NCI-H1694 (cell line): ENCODE measurements at regions not wholly inside any gene's neighbourhood (a gene's known extent, or its start where the extent isn't known, plus 50 kb on each side); places are given as distances from the start of the nearest gene placed in this dataset.
"Not testable (repeated sequence)": the region's sequence is repeated elsewhere in the genome, so short reads cannot be mapped to it uniquely, and the experiment has no call there.

Source experiments
- DNase-seq: peaks from one replicate; lab custom pipeline; 2025; lab: John Stamatoyannopoulos, UW

- no peak for DNase-seq
These were observed 79.5 kb upstream of the TSC22D2 start for GRCh38 chr3:150328654-150329040.

GRCh38 chr3:150327678-150328653 is 80.1 kb upstream of the TSC22D2 start:
- DNase-seq = no peak

- no peak for DNase-seq
These were observed 83.3 kb upstream of the TSC22D2 start for GRCh38 chr3:150324788-150325187.

DNA sequence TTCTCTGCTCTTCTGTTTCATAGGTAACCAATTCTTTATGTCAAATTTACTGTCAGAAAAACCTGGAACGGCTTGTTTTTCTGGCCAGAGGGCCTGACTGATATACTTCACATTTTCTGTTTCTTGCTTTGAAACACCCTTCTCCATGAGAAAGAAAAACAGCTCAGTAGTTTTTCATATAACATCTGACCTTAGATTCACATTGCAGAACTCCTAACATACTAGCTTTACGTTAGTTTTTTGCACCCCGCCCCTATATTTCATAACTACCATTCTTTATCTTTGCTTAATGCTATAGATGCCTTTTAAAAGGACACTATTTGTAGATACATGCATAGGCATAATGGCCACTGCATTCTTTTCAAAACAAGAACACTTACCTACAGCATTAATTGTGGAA is 83.9 kb upstream of the TSC22D2 start:
- DNase-seq = no peak

- no peak for DNase-seq
These were observed 84.3 kb upstream of the TSC22D2 start for GRCh38 chr3:150323770-150324169.

GRCh38 chr3:150323091-150323490 is 85.0 kb upstream of the TSC22D2 start:
- not testable (repeated sequence) for DNase-seq

DNA sequence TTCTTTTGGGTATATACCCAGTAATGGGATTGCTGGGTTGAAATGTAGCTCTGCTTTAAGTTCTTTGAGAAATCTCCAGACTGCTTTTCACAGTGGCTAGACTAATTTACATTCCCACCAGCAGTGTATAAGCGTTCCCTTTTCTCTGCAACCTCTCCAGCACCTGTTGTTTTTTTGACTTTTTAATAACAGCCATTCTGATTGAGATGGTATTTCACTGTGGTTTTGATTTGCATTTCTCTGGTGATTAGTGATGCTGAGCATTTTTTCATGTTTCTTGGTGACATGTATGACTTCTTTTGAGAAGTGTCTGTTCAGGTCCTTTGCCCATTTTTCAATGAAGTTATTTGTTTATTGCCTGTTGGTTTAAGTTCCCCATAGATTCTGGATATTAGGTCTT is 87.1 kb upstream of the TSC22D2 start:
- not testable (repeated sequence) for DNase-seq

DNA sequence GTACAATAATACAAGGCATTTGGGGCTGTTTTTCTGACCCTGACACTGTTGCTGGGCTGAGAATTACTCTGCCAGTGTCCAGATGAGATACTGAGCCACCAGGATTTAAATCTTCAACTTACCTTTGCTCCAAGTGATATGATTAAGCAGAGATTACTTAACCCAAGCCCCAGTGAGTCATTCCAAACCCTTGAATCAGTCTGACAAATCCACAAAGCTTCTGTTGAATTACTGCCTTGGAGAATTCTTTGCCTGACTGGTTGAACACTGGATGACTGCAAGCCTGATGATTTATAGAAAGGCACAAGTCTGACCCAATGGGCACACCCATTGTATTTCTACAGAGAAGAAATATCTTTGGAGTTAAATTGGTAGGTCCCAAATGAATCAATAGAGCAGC is 88.2 kb upstream of the TSC22D2 start:
- no peak for DNase-seq

GRCh38 chr3:150317469-150317868 is 90.6 kb upstream of the TSC22D2 start:
- DNase-seq = no peak

DNA sequence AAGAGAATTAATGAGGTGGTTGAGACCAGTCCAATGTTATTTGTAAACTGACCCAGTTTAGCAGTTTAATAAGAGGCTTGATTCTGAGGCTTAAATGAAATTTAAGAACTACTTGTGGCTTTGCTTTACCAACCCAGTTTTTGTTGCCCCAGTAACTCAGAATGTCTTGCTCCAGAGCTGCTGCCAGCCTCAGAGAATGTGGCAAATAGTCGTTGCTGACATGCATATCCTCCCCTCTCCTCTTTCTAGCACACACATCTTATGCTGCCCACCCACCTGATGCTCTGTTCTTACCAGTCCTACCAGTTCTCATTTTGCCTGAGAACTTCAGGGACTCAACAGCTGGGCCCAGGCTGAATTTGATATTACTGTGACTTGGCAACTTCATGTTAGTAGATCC is 92.4 kb upstream of the TSC22D2 start:
- no peak for DNase-seq

GRCh38 chr3:150314248-150315004 is 93.7 kb upstream of the TSC22D2 start:
- no peak for DNase-seq

GRCh38 chr3:150312018-150312657 is 96.0 kb upstream of the TSC22D2 start:
- DNase-seq = no peak

DNA sequence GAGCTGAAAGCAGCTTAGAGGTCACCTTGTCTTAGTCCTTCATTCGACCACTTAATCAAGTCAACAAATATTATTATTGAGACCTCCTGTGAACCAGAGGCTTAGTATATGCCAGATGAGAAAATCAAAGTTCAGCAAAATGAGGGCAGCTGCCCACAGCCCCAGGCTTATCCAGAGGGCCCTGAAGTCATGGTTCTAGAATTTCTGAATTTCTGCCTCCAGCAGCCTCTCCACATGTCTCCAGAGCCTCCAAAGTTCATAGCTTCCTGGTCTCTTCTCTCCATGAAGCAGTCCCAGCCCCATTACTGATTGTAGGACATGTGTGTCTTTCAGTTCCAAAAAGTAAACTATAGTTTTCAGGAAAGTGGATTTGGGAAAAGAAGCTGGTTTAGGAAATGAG is 96.9 kb upstream of the TSC22D2 start:
- no peak for DNase-seq

DNA sequence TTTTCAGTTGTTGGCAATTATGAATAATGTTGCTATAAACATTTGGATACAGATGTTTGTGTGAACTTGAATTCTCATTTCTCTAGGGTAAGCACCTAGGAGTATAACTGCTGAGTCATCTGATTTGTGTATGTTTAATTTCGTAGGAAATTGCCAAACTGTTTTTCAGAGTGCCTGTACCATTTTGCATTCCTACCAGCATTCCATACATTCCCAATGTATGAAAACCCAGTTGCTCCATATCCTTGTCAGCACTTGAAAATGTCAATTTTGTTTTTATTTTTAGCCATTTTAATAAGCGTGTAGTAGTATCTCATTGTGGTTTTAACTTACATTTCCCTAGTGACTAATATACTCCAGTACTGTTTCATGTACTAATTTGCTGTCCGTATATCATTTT is 98.5 kb upstream of the TSC22D2 start:
- DNase-seq = no peak

GRCh38 chr3:150309257-150309542 is 98.9 kb upstream of the TSC22D2 start:
- DNase-seq = no peak

DNA sequence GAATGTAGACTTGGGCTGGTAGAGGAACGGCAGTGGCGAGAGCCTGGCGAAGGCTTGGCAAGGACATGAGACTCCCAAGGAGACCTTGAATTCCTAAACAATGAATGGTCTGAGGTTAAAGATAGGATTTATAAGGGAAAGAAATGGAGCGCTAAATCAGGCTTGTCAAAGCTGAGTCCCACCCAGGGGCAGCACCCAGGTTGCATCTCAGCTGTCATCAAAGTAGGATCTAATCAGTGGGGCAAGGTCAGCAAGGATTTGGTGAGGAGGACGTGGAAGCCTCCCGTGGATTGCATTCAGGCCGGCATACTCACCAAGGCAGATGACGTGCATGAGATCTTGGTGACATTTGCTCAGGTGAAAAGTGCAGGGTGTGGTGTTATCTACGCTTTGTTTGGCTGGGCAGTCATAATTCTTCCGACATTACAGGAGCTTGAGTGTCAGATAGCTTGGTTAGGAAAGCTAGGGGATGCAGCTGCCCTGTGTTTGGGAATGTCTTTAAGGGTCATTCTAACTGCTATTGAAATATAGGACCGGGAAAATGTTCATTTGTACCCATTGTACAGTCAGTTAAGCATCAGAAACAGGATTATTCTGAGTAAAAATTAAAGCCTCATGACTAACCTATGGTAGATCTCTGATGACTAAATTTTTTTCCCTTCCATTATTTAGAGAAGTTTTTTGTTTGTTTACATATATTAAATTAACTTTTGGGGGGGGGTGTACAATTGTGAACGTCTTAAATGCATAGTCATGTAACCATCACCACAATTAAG is 99.4 kb upstream of the TSC22D2 start:
- no peak for DNase-seq

DNA sequence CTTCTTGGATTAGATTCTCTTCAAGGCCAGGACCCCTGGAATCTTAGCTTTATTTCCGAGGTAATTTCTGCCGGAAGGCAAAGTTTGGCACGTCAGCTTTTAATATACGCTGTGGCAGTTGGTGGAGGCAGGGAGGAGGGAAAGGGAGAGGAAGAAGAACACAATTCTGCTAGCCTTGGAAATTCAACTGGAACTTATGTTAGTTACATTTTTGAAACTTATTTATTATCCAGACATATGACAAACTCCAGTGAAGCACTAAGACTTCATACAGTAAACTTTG is 100.1 kb upstream of the TSC22D2 start:
- no peak for DNase-seq

- DNase-seq = no peak
These were observed 100.6 kb upstream of the TSC22D2 start for GRCh38 chr3:150307311-150308036.

- no peak for DNase-seq
These were observed 101.2 kb upstream of the TSC22D2 start for GRCh38 chr3:150306906-150307305.

DNA sequence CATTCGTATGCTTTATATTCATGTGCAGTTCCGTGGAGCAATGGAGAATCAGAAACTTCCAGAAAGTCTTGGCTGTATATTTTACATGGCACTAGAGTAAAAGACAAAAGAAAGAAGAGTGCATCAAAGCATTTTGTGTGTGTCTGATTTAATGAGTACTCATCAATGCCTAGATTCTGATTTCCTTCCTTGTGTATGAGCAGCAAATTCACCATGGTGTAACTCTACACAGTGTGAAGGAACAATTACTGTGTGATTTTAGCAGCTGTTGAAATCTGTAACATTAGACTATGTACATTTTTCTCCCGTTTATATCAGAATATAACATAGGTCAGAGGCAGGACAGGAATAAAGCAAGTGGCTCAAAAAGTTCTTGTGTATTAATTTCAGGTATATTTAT is 102.0 kb upstream of the TSC22D2 start:
- DNase-seq = no peak

GRCh38 chr3:150303768-150304167 is 104.3 kb upstream of the TSC22D2 start:
- DNase-seq = peak; percentile 4

GRCh38 chr3:150302246-150302645 is 105.9 kb upstream of the TSC22D2 start:
- DNase-seq = no peak
